MM.1S (cell line): ENCODE measurements at regions not wholly inside any gene's neighbourhood (a gene's known extent, or its start where the extent isn't known, plus 50 kb on each side); places are given as distances from the start of the nearest gene placed in this dataset.

Experiments
- EZH2 ChIP-seq: fragments of 300-600 bp; sonication (generic); optimal IDR thresholded peaks from 2 replicates; pipeline ENCODE3; 2017; ENCODE audit warnings: low read depth, mild to moderate bottlenecking, antibody characterized with exemption, low read length, mixed read lengths
- EZH2phosphoT487 ChIP-seq: fragments of 300-600 bp; sonication (generic); IDR thresholded peaks from 2 replicates; pipeline ENCODE4 v1.6.1; 2018; ENCODE audit warnings: antibody characterized with exemption, low read length
- TF ChIP-seq, protein P1 (sequence below): fragments of 300-600 bp; sonication (generic); IDR thresholded peaks from 2 replicates; pipeline ENCODE4 v1.5.1; 2016; ENCODE audit warnings: antibody characterized with exemption, low read length, mixed read lengths

DNA sequence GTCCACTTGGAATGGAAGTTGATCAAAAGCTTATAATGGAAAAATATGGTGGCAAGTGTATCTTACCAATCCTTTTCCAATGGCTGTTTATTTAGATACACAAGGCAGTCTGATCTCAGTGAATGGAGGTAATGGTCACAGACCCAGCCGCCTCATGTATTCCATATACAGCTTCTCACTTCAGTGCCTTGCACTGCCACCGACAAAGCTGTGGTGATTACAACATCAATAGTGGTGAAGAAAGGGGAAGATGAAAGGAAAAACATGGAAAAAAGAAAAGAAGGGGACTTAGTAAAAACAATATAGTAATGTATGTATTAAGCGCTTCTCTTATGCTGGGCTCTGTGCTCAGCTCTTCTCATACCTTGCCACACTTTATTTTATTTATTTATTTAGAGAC, 297.3 kb upstream of the RASA1 start:
- TF ChIP-seq, protein P1, sequence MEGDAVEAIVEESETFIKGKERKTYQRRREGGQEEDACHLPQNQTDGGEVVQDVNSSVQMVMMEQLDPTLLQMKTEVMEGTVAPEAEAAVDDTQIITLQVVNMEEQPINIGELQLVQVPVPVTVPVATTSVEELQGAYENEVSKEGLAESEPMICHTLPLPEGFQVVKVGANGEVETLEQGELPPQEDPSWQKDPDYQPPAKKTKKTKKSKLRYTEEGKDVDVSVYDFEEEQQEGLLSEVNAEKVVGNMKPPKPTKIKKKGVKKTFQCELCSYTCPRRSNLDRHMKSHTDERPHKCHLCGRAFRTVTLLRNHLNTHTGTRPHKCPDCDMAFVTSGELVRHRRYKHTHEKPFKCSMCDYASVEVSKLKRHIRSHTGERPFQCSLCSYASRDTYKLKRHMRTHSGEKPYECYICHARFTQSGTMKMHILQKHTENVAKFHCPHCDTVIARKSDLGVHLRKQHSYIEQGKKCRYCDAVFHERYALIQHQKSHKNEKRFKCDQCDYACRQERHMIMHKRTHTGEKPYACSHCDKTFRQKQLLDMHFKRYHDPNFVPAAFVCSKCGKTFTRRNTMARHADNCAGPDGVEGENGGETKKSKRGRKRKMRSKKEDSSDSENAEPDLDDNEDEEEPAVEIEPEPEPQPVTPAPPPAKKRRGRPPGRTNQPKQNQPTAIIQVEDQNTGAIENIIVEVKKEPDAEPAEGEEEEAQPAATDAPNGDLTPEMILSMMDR = no peak
- TF ChIP-seq EZH2 (no peak), EZH2phosphoT487 (no peak)
